ENCODE measurements at regions not wholly inside any gene's neighbourhood (a gene's known extent, or its start where the extent isn't known, plus 50 kb on each side); places are given as distances from the start of the nearest gene placed in this dataset.

GRCh38 chr6:4653141-4653540 lies 123.1 kb upstream of the CDYL start:
- TF ChIP-seq CTCF (IDR thresholded peaks at IDR 0.05; ENCODE audit: low read depth, low read length): no peak
- no peak for TF ChIP-seq EZH2phosphoT487 (IDR thresholded peaks at IDR 0.05; ENCODE audit: low read depth)
